SH-SY5Y (cell line): ENCODE measurements at regions not wholly inside any gene's neighbourhood (a gene's known extent, or its start where the extent isn't known, plus 50 kb on each side); places are given as distances from the start of the nearest gene placed in this dataset.

ENCODE experiments used
- GATA2 ChIP-seq: IDR thresholded peaks from 2 replicates; pipeline ENCODE4 v1.6.1; 2011; ENCODE audit warnings: mild to moderate bottlenecking, low read depth, low read length
- GATA3 ChIP-seq: IDR thresholded peaks from 2 replicates; pipeline ENCODE4 v1.6.1; 2011; ENCODE audit warnings: low read depth, mild to moderate bottlenecking, low read length, moderate library complexity

- no peak for TF ChIP-seq GATA2
- TF ChIP-seq GATA3, result no peak
These were observed 490.4 kb upstream of the ADGRB3 start for GRCh38 chr6:68144667-68145066.
